Right atrium auricular region (tissue), 2 donors: ENCODE measurements at regions not wholly inside any gene's neighbourhood (a gene's known extent, or its start where the extent isn't known, plus 50 kb on each side); places are given as distances from the start of the nearest gene placed in this dataset.

Experiments
- DNase-seq: peaks from one replicate; pipeline ENCODE4 v3.0.0-alpha.2; 2019; ENCODE audit warnings: low spot score
- H3K27ac ChIP-seq, 2 donors: fragments of 200-600 bp; sonication (generic); 1 replicate in 1 of 2; 2 replicates in 1 of 2; pipeline ENCODE4 v1.5.1; 2016 to 2019
- H3K27me3 ChIP-seq, 2 donors: fragments of 200-600 bp; sonication (generic); one replicate each; pipeline versions ENCODE4 v1.5.1 to v1.6.0; 2017 to 2019
- H3K36me3 ChIP-seq: fragments of 200-600 bp; sonication (generic); one replicate; pipeline ENCODE4 v1.5.1; 2016
- H3K4me1 ChIP-seq, 2 donors: fragments of 200-600 bp; sonication (generic); one replicate each; pipeline versions ENCODE4 v1.5.1 to v1.6.0; 2017 to 2019
- H3K4me3 ChIP-seq, 2 donors: fragments of 200-600 bp; sonication (generic); 1 replicate in 1 of 2; 2 replicates in 1 of 2; pipeline ENCODE4 v1.5.1; 2017 to 2019; ENCODE audit warnings: mild to moderate bottlenecking in 1 of 2, moderate library complexity in 1 of 2
- H3K9me3 ChIP-seq, 2 donors: fragments of 200-600 bp; sonication (generic); one replicate each; pipeline ENCODE4 v1.5.1; 2019
- CTCF ChIP-seq, 2 donors: fragments of 200-600 bp; sonication (generic); IDR thresholded peaks; one replicate each; pipeline ENCODE4 v1.5.1; 2019; ENCODE audit warnings: antibody characterized with exemption in 2 of 2

- H3K27me3 ChIP-seq = no peaks in the 10 kb centered on the region
These were observed 114.1 kb downstream of the SLC16A9 start for GRCh38 chr10:59595593-59595992.

GRCh38 chr10:59593768-59594167 is 115.9 kb downstream of the SLC16A9 start:
- no peak for TF ChIP-seq CTCF (IDR thresholded peaks at IDR 0.05)
- no peak for DNase-seq

More at GRCh38 chr10:59595593-59595992, 114.1 kb downstream of the SLC16A9 start:
- Histone ChIP-seq H3K4me1 (no peaks in the 10 kb centered on the region), H3K36me3 (no peaks in the 10 kb centered on the region), H3K27ac (no peak overlapping the region), H3K4me3 (no peak overlapping the region), H3K9me3 (no peaks in the 10 kb centered on the region)
- no peak for TF ChIP-seq CTCF (IDR thresholded peaks at IDR 0.05)
- no peak for DNase-seq

GRCh38 chr10:59589796-59590195 is 119.9 kb downstream of the SLC16A9 start:
- no peaks in the 10 kb centered on the region for H3K4me1 ChIP-seq
- H3K27ac ChIP-seq = no peak overlapping the region
- H3K9me3 ChIP-seq = no peaks in the 10 kb centered on the region
- TF ChIP-seq CTCF (IDR thresholded peaks at IDR 0.05) = no peak
- H3K36me3 ChIP-seq = no peaks in the 10 kb centered on the region
- no peak overlapping the region for H3K4me3 ChIP-seq
- no peak for DNase-seq
- H3K27me3 ChIP-seq = no peaks in the 10 kb centered on the region

More at GRCh38 chr10:59593768-59594167, 115.9 kb downstream of the SLC16A9 start:
- Histone ChIP-seq H3K4me3 (no peak overlapping the region), H3K36me3 (no peaks in the 10 kb centered on the region), H3K27ac (no peak overlapping the region), H3K27me3 (no peaks in the 10 kb centered on the region), H3K9me3 (no peaks in the 10 kb centered on the region), H3K4me1 (no peaks in the 10 kb centered on the region)

- DNase-seq = no peak
- Histone ChIP-seq H3K9me3 (no peaks in the 10 kb centered on the region), H3K4me3 (no peak overlapping the region), H3K36me3 (no peaks in the 10 kb centered on the region), H3K4me1 (no peaks in the 10 kb centered on the region), H3K27ac (no peak overlapping the region), H3K27me3 (no peaks in the 10 kb centered on the region)
- TF ChIP-seq CTCF (IDR thresholded peaks at IDR 0.05) = no peak
These were observed 120.9 kb downstream of the SLC16A9 start for GRCh38 chr10:59588791-59589190.

- H3K9me3 ChIP-seq = no peaks in the 10 kb centered on the region
- no peak overlapping the region for H3K27ac ChIP-seq
- no peaks in the 10 kb centered on the region for H3K27me3 ChIP-seq
- no peak for TF ChIP-seq CTCF (IDR thresholded peaks at IDR 0.05)
- H3K4me3 ChIP-seq = no peak overlapping the region
- H3K36me3 ChIP-seq = no peaks in the 10 kb centered on the region
- DNase-seq = no peak
- no peaks in the 10 kb centered on the region for H3K4me1 ChIP-seq
These were observed 121.9 kb downstream of the SLC16A9 start for GRCh38 chr10:59587756-59588140.

GRCh38 chr10:59587083-59587755 is 122.4 kb downstream of the SLC16A9 start:
- Histone ChIP-seq H3K9me3 (no peaks in the 10 kb centered on the region), H3K27ac (no peak overlapping the region), H3K36me3 (no peaks in the 10 kb centered on the region), H3K27me3 (no peaks in the 10 kb centered on the region), H3K4me1 (no peaks in the 10 kb centered on the region), H3K4me3 (no peak overlapping the region)
- no peak for DNase-seq
- no peak for TF ChIP-seq CTCF (IDR thresholded peaks at IDR 0.05)
